Stimulated activated naive CD8-positive, alpha-beta T cell treated with anti-CD3 and anti-CD28 coated beads, Interleukin-15, amount 100 ng/mL, for 72 hours (primary cell): ENCODE measurements at regions not wholly inside any gene's neighbourhood (a gene's known extent, or its start where the extent isn't known, plus 50 kb on each side); places are given as distances from the start of the nearest gene placed in this dataset.
"Not testable (repeated sequence)": the region's sequence is repeated elsewhere in the genome, so short reads cannot be mapped to it uniquely, and the experiment has no call there.

Experiments used
- ATAC-seq: fragments of 150-1000 bp; cut with Tn5 transposase; 2 replicates; pipeline ENCODE4 v1.10.0; 2021; ENCODE audit warnings: mild to moderate bottlenecking, moderate library complexity
- DNase-seq, 2 donors: peaks; one replicate each; pipeline ENCODE4 v3.0.0; 2021 to 2022
- H3K27ac Mint-ChIP-seq, 2 donors: one replicate each; pipeline ENCODE4 v1.8.0; 2022; ENCODE audit warnings: mild to moderate bottlenecking in 2 of 2, mixed read lengths in 2 of 2, moderate library complexity in 2 of 2
- H3K27me3 Mint-ChIP-seq: one replicate; pipeline ENCODE4 v1.8.0; 2022; ENCODE audit warnings: mixed read lengths
- H3K4me1 Mint-ChIP-seq: one replicate; pipeline ENCODE4 v1.8.0; 2022; ENCODE audit warnings: mild to moderate bottlenecking, mixed read lengths
- H3K4me3 Mint-ChIP-seq, 2 donors: one replicate each; pipeline ENCODE4 v1.8.0; 2022; ENCODE audit warnings: mild to moderate bottlenecking in 2 of 2, mixed read lengths in 2 of 2, moderate library complexity in 1 of 2
- H3K9me3 Mint-ChIP-seq, 2 donors: one replicate each; pipeline ENCODE4 v1.8.0; 2022; ENCODE audit warnings: mixed read lengths in 2 of 2

DNA sequence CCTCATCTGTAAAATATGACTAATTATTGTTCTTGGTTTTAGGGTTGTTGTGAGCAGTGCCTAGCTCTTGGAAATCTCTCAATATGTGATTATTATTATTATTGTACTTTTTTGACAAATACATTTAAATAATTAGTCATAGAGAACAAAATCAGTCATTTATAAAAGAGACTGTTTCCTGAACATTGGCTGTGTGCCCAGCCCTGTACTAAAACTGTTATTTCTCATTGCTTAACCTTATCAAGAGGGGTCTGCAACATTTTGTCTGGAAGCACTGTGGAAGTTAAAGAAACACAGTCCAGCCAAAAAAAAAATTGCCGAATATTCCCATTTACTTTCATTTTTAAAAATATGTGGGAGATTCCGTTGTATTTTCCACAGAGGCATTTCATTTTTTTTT, 989.2 kb upstream of the SLIT2 start:
- peaks cover 6 to 15% of the 10 kb centered on the region in 2 donors for H3K9me3 Mint-ChIP-seq
- H3K27ac Mint-ChIP-seq, result no peak overlapping the region
- ATAC-seq (no peak), DNase-seq (no peak)
- H3K4me3 Mint-ChIP-seq, result no peak overlapping the region
- H3K4me1 Mint-ChIP-seq, result no peaks in the 10 kb centered on the region
- H3K27me3 Mint-ChIP-seq, result no peaks in the 10 kb centered on the region

DNA sequence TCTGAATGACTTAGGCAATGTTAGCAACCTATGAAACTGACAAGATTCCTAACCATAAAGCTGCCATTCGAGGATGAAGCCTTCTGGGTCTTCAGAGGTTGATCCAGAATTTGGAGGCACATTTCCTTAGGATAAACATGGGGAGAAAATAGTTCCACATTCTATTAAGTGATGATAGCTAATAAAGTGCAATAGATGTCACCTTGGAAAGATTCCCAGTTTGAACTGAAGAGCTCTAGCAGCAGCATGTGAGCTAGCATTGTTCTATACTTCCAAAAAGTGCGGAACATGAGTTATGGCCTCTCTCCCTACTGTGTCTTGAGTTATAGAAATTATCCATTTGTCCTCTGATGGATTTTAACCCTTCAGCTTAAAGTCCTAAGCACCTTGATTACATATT, 991.4 kb upstream of the SLIT2 start:
- DNase-seq (no peak), ATAC-seq (no peak)
- no peak overlapping the region for H3K4me3 Mint-ChIP-seq
- no peaks in the 10 kb centered on the region for H3K4me1 Mint-ChIP-seq
- no peak overlapping the region for H3K27ac Mint-ChIP-seq
- no peaks in the 10 kb centered on the region for H3K27me3 Mint-ChIP-seq
- H3K9me3 Mint-ChIP-seq, result peaks cover 15 to 16% of the 10 kb centered on the region in 2 donors

DNA sequence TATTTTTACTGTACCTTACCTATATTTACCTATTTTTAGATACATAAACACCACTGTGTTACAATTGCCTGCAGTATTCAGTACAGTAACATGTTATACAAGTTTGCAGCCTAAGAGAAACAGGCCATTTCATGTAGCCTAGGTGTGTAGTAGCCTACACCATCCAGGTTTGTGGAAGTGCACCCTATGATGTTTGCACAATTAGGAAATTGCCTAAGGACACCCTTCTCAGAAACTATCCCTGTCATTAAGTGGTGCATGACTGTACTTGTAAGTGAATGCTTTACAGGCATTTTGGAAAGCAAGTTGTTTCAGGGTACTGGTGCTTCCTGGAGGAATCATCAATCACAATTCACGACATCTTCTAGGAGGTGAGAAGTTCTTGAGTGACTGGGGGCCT, 991.8 kb upstream of the SLIT2 start:
- ATAC-seq, result no peak
- Mint-ChIP-seq H3K4me1 (no peaks in the 10 kb centered on the region), H3K27me3 (no peaks in the 10 kb centered on the region), H3K27ac (no peak overlapping the region), H3K9me3 (peaks cover 13 to 16% of the 10 kb centered on the region in 2 donors), H3K4me3 (no peak overlapping the region)
- no peak for DNase-seq

DNA sequence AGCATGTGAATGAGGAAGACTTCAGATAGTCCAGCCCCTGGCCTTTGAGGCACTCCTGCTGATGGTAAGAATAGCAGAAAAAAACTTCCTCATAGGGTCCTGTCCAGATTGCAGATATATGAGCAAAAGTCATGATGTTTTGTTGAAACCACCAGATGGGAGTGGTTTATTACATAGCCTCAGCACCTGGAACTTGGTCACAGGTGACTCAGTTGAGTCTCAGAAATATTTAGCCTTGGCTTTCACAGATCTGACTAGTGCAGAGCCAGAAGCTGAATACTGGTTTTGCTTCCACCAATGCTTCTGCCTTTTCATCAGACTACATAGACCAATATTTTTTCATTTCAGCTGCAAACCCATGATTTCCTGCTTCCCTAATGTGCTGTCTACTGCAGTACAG, 994.9 kb upstream of the SLIT2 start:
- ATAC-seq, result no peak
- Mint-ChIP-seq H3K4me3 (no peak overlapping the region), H3K27ac (no peak overlapping the region), H3K4me1 (no peaks in the 10 kb centered on the region), H3K9me3 (peaks cover 14 to 18% of the 10 kb centered on the region in 2 donors), H3K27me3 (no peaks in the 10 kb centered on the region)
- no peak for DNase-seq

DNA sequence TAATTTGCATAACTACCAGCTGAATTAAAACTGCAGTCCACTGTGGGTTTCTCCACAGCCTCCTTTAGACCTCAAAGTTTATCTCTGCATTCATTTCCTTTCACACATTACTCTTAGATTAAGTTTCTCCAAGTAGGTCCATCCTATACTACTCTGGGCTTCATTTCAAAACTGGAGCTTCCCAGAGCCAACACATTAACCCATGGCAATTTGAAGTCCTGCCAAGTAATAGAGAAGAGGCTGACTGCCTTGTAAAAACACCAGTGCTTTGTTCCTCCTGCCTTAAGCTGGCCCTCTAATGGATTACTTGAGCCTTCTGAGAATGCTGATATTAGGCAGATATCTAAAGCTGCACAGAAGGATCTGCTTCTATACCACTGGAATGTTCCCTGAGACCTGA, 997.2 kb upstream of the SLIT2 start:
- Mint-ChIP-seq H3K4me1 (no peaks in the 10 kb centered on the region), H3K27me3 (no peaks in the 10 kb centered on the region), H3K27ac (no peak overlapping the region), H3K9me3 (peaks cover 30 to 39% of the 10 kb centered on the region in 2 donors), H3K4me3 (no peak overlapping the region)
- no peak for ATAC-seq
- DNase-seq, result no peak

DNA sequence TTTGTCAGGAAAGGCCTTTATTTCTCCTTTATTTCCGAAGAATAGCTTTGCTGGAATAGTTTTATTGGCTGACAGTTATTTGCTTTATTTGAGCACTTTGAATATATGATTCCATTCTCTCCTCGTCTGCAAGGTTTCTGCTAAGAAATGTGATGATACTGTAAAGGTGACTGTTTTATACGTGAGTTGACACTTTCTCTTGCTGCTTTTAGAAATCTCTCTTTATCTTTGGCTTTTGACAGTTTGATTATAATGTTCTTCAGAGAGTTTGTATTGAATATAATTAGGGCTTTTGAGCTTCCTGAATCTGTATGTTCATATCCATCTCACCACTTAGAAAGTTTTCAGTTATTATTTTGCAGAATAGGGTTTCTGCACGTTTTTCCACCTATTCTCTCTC, 1003.7 kb upstream of the SLIT2 start:
- no peaks in the 10 kb centered on the region for H3K27me3 Mint-ChIP-seq
- no peaks in the 10 kb centered on the region for H3K4me1 Mint-ChIP-seq
- H3K27ac Mint-ChIP-seq, result no peak overlapping the region

DNA sequence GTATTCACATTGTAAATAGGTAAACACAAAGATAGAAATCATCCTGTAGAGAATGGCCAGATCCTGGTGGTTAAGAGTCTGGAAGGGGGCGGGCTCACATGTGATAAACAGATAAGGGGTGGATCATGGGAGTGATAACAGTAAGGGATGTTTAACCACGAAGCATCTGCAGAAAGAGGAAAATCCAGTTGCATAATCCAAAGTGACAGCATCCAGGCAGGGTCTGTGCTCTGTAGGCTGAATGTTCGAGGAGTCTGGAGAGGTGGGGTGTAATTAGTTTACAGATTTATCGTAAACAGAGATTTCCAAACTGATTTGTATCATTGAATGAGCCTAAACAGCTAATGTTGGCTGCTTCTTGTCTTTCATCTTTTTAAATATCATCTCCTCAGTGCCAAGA, 1009.8 kb upstream of the SLIT2 start:
- Mint-ChIP-seq H3K4me3 (no peak overlapping the region), H3K9me3 (peaks cover 6 to 17% of the 10 kb centered on the region in 2 donors), H3K27me3 (no peaks in the 10 kb centered on the region), H3K27ac (no peak overlapping the region), H3K4me1 (no peaks in the 10 kb centered on the region)
- DNase-seq (no peak), ATAC-seq (no peak)

More for the DNA sequence above, 1003.7 kb upstream of the SLIT2 start:
- no peak for ATAC-seq
- peaks cover 34 to 43% of the 10 kb centered on the region in 2 donors for H3K9me3 Mint-ChIP-seq
- no peak overlapping the region for H3K4me3 Mint-ChIP-seq
- DNase-seq, result no peak

DNA sequence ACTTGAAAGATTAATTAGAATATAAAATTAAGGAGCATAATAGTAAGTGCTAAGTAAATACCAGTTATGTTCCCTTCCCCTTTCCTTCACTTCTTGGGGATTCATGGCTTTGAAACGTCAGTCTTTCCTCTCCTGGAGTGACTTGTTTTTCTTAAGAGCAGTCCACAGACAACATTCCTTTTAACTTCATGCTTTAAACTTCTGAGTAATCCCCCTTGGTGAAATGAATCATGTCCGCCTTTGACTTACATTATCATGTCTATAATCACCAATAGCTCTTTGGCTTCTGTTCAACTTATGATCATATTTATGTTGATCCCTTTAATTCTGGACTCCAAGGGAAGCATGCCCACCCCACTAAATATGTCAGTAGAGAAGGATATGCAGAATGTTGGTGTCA, 1012.1 kb upstream of the SLIT2 start:
- Mint-ChIP-seq H3K4me1 (no peaks in the 10 kb centered on the region), H3K4me3 (no peak overlapping the region), H3K9me3 (peaks cover 10% of the 10 kb centered on the region in 2 donors), H3K27me3 (no peaks in the 10 kb centered on the region), H3K27ac (no peak overlapping the region)
- no peak for ATAC-seq
- no peak for DNase-seq

DNA sequence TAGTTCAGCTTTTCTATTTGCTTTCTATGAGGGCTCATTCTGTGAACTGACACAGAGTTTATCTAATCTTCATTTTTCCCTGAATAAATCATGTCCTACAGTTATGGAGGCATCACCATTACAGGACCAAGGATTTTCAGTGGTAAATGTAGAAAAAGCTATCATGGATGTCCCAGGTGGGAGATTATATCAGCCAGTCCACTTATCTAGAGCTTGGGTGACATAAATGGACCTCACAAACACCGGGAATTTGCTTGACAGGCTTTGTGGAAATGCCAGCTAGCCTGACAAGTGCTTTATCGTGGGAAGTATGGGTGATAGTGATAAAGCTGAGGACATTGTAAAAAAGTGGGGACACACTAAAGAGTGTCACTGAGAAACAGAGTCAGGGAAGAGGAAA, 1015.2 kb upstream of the SLIT2 start:
- ATAC-seq (no peak), DNase-seq (no peak)
- no peak overlapping the region for H3K4me3 Mint-ChIP-seq
- H3K9me3 Mint-ChIP-seq, result peaks cover 0 to 15% of the 10 kb centered on the region in 2 donors
- no peak overlapping the region for H3K27ac Mint-ChIP-seq
- no peaks in the 10 kb centered on the region for H3K27me3 Mint-ChIP-seq
- H3K4me1 Mint-ChIP-seq, result no peaks in the 10 kb centered on the region

DNA sequence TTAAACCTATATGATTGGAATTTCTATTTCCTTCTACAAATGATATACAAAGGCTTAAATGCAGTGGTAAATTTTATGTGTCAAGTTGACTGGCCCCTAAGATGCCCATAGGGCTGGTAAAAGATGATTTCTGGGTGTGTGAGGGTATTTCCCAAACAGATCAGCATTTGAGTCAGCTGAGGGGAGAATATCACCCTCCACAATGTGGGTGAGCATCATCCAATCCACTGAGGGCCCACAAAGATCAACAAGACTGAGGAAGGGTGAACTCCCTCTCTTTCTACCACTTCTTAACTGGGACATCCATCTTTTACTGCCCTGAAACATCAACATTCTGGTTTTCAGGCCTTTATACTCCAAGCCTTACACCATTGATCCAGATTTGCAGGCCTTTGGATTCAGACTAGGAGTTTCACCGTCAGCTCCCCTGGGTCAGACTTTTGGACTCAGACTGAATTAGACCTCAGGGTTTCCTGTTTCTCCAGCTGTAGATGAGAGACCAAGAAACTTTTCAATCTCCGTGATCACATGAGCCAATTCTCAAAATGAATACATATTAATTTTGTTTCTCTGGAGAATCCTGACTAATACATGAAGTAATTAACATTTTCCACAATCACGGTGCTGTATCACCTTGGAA, 1020.7 kb upstream of the SLIT2 start:
- no peaks in the 10 kb centered on the region for H3K27me3 Mint-ChIP-seq
- H3K4me1 Mint-ChIP-seq, result no peaks in the 10 kb centered on the region
- no peak for ATAC-seq
- H3K4me3 Mint-ChIP-seq, result no peak overlapping the region
- DNase-seq, result no peak
- H3K9me3 Mint-ChIP-seq, result peaks cover 7 to 10% of the 10 kb centered on the region in 2 donors
- H3K27ac Mint-ChIP-seq, result no peak overlapping the region

DNA sequence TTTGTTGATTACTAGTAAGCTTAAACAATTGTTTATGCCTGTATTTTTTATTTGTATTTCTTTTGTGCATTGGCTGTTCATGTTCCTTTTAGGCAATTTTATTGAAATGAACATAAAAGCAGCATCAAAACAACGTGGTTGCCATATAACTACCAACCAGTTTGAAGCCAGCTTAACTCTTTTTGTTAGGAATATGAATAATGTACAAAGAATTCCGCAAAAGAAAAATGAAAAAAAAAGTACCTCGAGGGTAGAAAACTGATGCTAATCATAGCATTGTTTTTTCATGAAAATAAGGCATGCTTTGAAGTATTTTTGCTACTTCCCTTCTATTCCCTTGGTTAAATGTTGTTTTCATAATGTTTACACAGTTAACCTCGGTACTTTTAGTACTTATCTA, 1024.0 kb upstream of the SLIT2 start:
- H3K27ac Mint-ChIP-seq, result no peak overlapping the region
- no peaks in the 10 kb centered on the region for H3K4me1 Mint-ChIP-seq
- H3K9me3 Mint-ChIP-seq, result peaks cover 0 to 7% of the 10 kb centered on the region in 2 donors
- ATAC-seq (no peak), DNase-seq (no peak)
- H3K4me3 Mint-ChIP-seq, result no peak overlapping the region
- no peaks in the 10 kb centered on the region for H3K27me3 Mint-ChIP-seq

DNA sequence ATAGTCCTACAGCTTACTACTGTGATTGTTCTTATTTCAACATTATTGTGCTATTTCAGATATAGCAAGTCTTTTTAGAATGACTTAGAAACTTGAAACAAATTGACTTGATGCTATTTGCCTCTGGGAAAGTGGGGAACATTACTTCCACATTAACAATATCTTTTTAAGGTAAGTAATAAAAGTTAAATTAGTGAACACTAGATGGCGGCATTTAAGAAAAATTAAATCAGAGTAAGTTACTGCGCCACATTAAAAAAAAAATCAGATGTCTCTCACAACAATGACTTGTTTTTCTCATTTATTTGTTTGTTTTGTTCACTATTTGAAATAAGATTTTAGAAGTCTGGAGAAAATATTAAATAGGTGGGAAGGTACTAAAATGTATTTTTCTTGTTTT, 1026.9 kb upstream of the SLIT2 start:
- no peak for ATAC-seq
- DNase-seq, result no peak
- H3K4me1 Mint-ChIP-seq, result no peaks in the 10 kb centered on the region
- H3K27me3 Mint-ChIP-seq, result no peaks in the 10 kb centered on the region
- H3K9me3 Mint-ChIP-seq, result peaks cover 0 to 2% of the 10 kb centered on the region in 2 donors
- no peak overlapping the region for H3K27ac Mint-ChIP-seq
- no peak overlapping the region for H3K4me3 Mint-ChIP-seq

DNA sequence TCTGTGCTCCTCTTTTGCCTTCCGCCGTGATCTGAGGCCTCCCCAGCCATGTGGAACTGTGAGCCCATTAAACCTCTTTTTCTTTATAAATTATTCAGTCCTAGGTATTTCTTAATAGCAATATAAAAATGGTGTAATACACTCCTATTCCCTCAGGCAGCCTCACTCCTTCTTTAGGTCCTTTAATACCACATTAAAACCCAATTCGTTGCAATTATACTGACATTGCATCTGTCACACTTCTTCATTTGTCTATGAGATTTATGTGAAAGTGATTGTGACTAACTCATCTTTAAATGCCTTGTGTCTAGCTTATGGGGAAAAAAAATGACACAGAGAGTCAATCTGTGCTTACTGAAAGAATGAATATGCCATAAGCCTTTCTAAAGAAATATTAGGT, 1035.2 kb upstream of the SLIT2 start:
- ATAC-seq (no peak), DNase-seq (no peak)
- H3K4me3 Mint-ChIP-seq, result no peak overlapping the region
- H3K27ac Mint-ChIP-seq, result no peak overlapping the region
- no peaks in the 10 kb centered on the region for H3K9me3 Mint-ChIP-seq
- H3K27me3 Mint-ChIP-seq, result no peaks in the 10 kb centered on the region
- H3K4me1 Mint-ChIP-seq, result no peaks in the 10 kb centered on the region

DNA sequence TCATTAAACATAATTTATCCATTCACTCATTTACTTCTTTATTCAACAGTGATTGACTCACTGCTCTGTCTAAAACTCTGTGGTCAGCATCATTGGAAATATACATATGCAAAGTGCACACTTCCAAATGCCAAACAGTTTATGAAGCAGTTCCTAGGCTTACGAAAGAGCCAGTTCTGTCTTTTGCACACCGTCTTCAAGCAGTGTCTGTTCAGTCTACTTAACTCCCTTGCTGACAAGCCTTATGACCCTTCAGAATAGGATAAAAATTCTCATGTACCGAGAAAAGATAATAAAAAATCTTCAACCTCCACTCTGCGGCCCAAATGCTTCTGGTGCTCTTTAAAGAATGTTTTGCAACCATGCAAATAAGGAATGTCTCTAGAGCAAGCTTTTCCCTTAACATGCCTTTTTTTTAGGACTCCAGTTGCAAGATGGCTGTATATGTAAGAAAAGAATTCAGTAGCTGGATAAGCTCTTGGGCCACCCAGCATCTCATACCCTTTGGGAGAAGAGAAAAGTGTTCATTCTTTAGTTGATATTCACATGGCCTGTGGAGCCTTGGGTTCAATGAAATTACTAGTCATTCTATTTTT, 1037.0 kb upstream of the SLIT2 start:
- no peak for DNase-seq

DNA sequence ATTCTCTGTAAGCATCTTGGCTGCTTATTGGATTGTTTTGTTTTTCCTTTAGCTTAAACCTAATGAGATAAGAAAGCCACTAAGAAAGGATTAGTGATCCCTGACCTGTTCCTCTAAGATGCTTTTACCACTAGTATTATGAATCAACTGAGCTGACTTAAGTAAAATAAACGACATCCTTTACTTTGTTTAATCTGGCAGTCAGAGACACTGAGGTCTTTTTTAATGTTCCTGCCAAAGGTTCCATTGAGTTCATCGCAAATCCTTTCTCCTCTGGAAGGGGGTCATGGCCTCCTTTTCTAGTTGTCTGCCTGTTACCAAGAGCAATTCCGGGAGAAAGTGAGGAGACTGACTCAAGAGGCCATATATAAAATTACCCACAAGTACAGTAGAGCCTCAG, 1038.3 kb upstream of the SLIT2 start:
- H3K27ac Mint-ChIP-seq, result no peak overlapping the region
- no peaks in the 10 kb centered on the region for H3K27me3 Mint-ChIP-seq
- H3K4me3 Mint-ChIP-seq, result no peak overlapping the region
- ATAC-seq, result no peak
- no peak for DNase-seq
- no peaks in the 10 kb centered on the region for H3K4me1 Mint-ChIP-seq
- H3K9me3 Mint-ChIP-seq, result peaks cover 12 to 15% of the 10 kb centered on the region in 2 donors

More for the DNA sequence above, 1037.0 kb upstream of the SLIT2 start:
- H3K9me3 Mint-ChIP-seq, result peaks cover 7 to 9% of the 10 kb centered on the region in 2 donors
- no peaks in the 10 kb centered on the region for H3K27me3 Mint-ChIP-seq
- no peak overlapping the region for H3K4me3 Mint-ChIP-seq
- no peaks in the 10 kb centered on the region for H3K4me1 Mint-ChIP-seq
- no peak overlapping the region for H3K27ac Mint-ChIP-seq
- no peak for ATAC-seq

DNA sequence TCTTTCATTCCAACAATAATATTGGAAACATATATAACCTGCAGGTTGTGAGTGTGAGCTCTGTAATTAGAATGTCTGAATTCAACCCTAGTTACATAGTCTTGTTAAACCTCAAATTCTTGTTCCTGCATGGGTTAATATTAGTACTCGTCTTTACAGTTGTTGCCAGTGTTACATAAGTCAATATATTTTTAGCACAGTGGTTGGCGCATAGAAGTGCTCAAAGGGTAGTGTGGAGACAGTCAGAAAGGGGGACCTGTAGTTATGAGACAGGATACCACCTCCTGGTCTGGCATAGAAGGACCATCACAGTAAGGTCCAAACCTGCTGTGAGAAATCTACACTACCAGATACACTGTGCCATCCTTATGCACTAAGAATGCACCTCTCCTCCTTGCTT, 1045.9 kb upstream of the SLIT2 start:
- Mint-ChIP-seq H3K27ac (no peak overlapping the region), H3K27me3 (no peaks in the 10 kb centered on the region), H3K9me3 (peaks cover 15 to 20% of the 10 kb centered on the region in 2 donors), H3K4me1 (no peaks in the 10 kb centered on the region), H3K4me3 (no peak overlapping the region)
- DNase-seq (no peak), ATAC-seq (no peak)

DNA sequence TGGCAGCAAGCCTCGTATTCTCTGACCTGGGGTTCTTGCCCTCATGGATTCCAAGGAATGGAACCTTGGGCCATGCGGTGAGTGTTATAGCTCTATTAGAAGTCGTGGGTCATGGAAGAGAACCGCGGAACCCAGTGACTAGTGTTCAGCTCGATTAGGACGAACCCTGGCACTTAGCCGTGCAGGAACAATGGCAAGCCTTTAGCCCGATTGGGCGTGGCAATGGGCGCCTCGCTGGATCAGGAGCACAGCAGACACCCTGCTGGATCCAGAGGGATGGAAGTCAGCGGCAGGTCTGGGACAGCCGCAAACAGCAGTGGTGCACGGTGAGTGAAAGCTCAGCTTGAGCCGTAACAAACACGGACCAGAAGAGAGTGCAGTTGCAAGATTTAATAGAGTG, 1053.9 kb upstream of the SLIT2 start:
- peaks cover 0 to 11% of the 10 kb centered on the region in 2 donors for H3K9me3 Mint-ChIP-seq
- H3K4me1 Mint-ChIP-seq, DNase-seq, H3K4me3 Mint-ChIP-seq, ATAC-seq, H3K27ac Mint-ChIP-seq, H3K27me3 Mint-ChIP-seq: not testable (repeated sequence)
